HEK293 (cell line): ENCODE measurements at regions not wholly inside any gene's neighbourhood (a gene's known extent, or its start where the extent isn't known, plus 50 kb on each side); places are given as distances from the start of the nearest gene placed in this dataset.

Experiments
- CTCF ChIA-PET: fragments of 350-600 bp; formaldehyde crosslinking; extraction: SDS; loops from one replicate; lab custom pipeline; 2021; ENCODE audit warnings: antibody characterized with exemption; lab: Yijun Ruan, JAX
- POLR2A ChIA-PET: fragments of 300-600 bp; formaldehyde crosslinking; extraction: SDS; loops from one replicate; lab custom pipeline; 2020; ENCODE audit warnings: antibody characterized with exemption, inconsistent platforms; lab: Yijun Ruan, JAX
- H3K27ac ChIP-seq: fragments of 200-500 bp; sonication (Bioruptor generic); 2 replicates; pipeline ENCODE4 v1.5.1; 2014; ENCODE audit warnings: low read depth, low read length, control low read depth, inconsistent platforms; ENCODE audit errors: extremely low read depth
- H3K36me3 ChIP-seq, 2 experiments: fragments of 200-500 bp in 1 of 2; sonication (Bioruptor generic) in 1 of 2; 1 replicate in 1 of 2; 2 replicates in 1 of 2; pipeline ENCODE4 v1.5.1; 2014 to 2017; ENCODE audit warnings: inconsistent platforms in 2 of 2, low read length in 2 of 2; ENCODE audit not compliant: control insufficient read depth in 2 of 2, insufficient read depth in 1 of 2
- H3K4me1 ChIP-seq: fragments of 200-500 bp; sonication (Bioruptor generic); 2 replicates; pipeline ENCODE4 v1.5.1; 2014; ENCODE audit warnings: mild to moderate bottlenecking, low read length, inconsistent platforms; ENCODE audit not compliant: control insufficient read depth, insufficient read depth
- H3K4me3 ChIP-seq: 2 replicates; pipeline ENCODE4 v1.5.1; 2011; ENCODE audit warnings: low read depth, mild to moderate bottlenecking, control low read depth, low read length, moderate library complexity
- H3K9me3 ChIP-seq: fragments of 200-500 bp; sonication (Bioruptor generic); 2 replicates; pipeline ENCODE4 v1.5.1; 2014; ENCODE audit warnings: low read depth, low read length, inconsistent platforms; ENCODE audit not compliant: control insufficient read depth, insufficient read depth
- GLIS1 ChIP-seq: fragments of 450-650 bp; formaldehyde crosslinking; IDR thresholded peaks from 2 replicates; pipeline ENCODE4 v1.5.1; 2016; ENCODE audit warnings: missing biosample characterization, missing genetic modification characterization
- HOXC10 ChIP-seq: sonication (generic); formaldehyde crosslinking; IDR thresholded peaks from 2 replicates; pipeline ENCODE4 v1.8.1; 2023; ENCODE audit warnings: mild to moderate bottlenecking, missing genetic modification reagents
- KLF7 ChIP-seq: fragments of 450-650 bp; formaldehyde crosslinking; IDR thresholded peaks from 2 replicates; pipeline ENCODE4 v1.5.1; 2016; ENCODE audit warnings: missing biosample characterization, missing genetic modification characterization, borderline replicate concordance
- PRDM2 ChIP-seq: fragments of 450-650 bp; formaldehyde crosslinking; IDR thresholded peaks from 2 replicates; pipeline ENCODE4 v1.5.1; 2016; ENCODE audit warnings: missing biosample characterization, missing genetic modification characterization, borderline replicate concordance
- ZBTB8A ChIP-seq: fragments of 450-650 bp; formaldehyde crosslinking; IDR thresholded peaks from 2 replicates; pipeline ENCODE4 v1.5.1; 2016; ENCODE audit warnings: missing biosample characterization, missing genetic modification characterization
- ZIC2 ChIP-seq: fragments of 450-650 bp; formaldehyde crosslinking; IDR thresholded peaks from 2 replicates; pipeline ENCODE4 v1.5.1; 2016; ENCODE audit warnings: missing biosample characterization, missing genetic modification characterization
- ZNF112 ChIP-seq: fragments of 450-650 bp; formaldehyde crosslinking; IDR thresholded peaks from 2 replicates; pipeline ENCODE4 v1.5.0; 2017; ENCODE audit warnings: missing biosample characterization, missing genetic modification characterization
- ZNF16 ChIP-seq: fragments of 450-650 bp; formaldehyde crosslinking; IDR thresholded peaks from 2 replicates; pipeline ENCODE4 v1.5.1; 2016; ENCODE audit warnings: low read depth, missing biosample characterization, missing genetic modification characterization
- ZNF174 ChIP-seq: fragments of 450-650 bp; formaldehyde crosslinking; IDR thresholded peaks from 2 replicates; pipeline ENCODE4 v1.5.0; 2017; ENCODE audit warnings: missing biosample characterization, mild to moderate bottlenecking, missing genetic modification characterization
- ZNF18 ChIP-seq: fragments of 450-650 bp; formaldehyde crosslinking; IDR thresholded peaks from 2 replicates; pipeline ENCODE4 v1.5.1; 2016; ENCODE audit warnings: missing biosample characterization, missing genetic modification characterization
- ZNF184 ChIP-seq: fragments of 450-650 bp; IDR thresholded peaks from 2 replicates; pipeline ENCODE4 v1.5.1; 2018; ENCODE audit warnings: missing biosample characterization, mild to moderate bottlenecking, missing genetic modification characterization
- ZNF2 ChIP-seq: fragments of 450-650 bp; formaldehyde crosslinking; IDR thresholded peaks from 2 replicates; pipeline ENCODE4 v1.5.1; 2016; ENCODE audit warnings: missing biosample characterization, missing genetic modification characterization
- ZNF354C ChIP-seq: fragments of 450-650 bp; formaldehyde crosslinking; IDR thresholded peaks from 2 replicates; pipeline ENCODE4 v1.5.1; 2016; ENCODE audit warnings: missing biosample characterization, missing genetic modification characterization, low read depth, borderline replicate concordance
- ZNF366 ChIP-seq: fragments of 450-650 bp; formaldehyde crosslinking; conservative IDR thresholded peaks from 2 replicates; pipeline ENCODE4 v1.5.1; 2016; ENCODE audit warnings: missing biosample characterization, missing genetic modification characterization
- ZNF394 ChIP-seq: fragments of 450-650 bp; formaldehyde crosslinking; IDR thresholded peaks from 2 replicates; pipeline ENCODE4 v1.5.1; 2016; ENCODE audit warnings: missing biosample characterization, missing genetic modification characterization, mild to moderate bottlenecking, moderate library complexity, borderline replicate concordance
- ZNF426 ChIP-seq: fragments of 450-650 bp; formaldehyde crosslinking; IDR thresholded peaks from 2 replicates; pipeline ENCODE4 v1.5.1; 2017; ENCODE audit warnings: missing biosample characterization, missing genetic modification characterization, mild to moderate bottlenecking, inconsistent platforms, moderate library complexity
- ZNF549 ChIP-seq: fragments of 450-650 bp; IDR thresholded peaks from 2 replicates; pipeline ENCODE4 v1.5.1; 2018; ENCODE audit warnings: missing biosample characterization, missing genetic modification characterization, mild to moderate bottlenecking, inconsistent platforms, moderate library complexity
- ZNF555 ChIP-seq: fragments of 450-650 bp; formaldehyde crosslinking; conservative IDR thresholded peaks from 2 replicates; pipeline ENCODE4 v1.5.1; 2017; ENCODE audit warnings: missing biosample characterization, mild to moderate bottlenecking, missing genetic modification characterization, inconsistent platforms
- ZNF596 ChIP-seq: fragments of 450-650 bp; IDR thresholded peaks from 2 replicates; pipeline ENCODE4 v1.5.0; 2018; ENCODE audit warnings: missing biosample characterization, mild to moderate bottlenecking, missing genetic modification characterization, moderate library complexity

- no peak for TF ChIP-seq ZNF354C (tag by site-specific recombination)
- no peak for TF ChIP-seq ZBTB8A (tag by site-specific recombination)
- no peak for TF ChIP-seq ZNF112 (tag by site-specific recombination)
- no peak for TF ChIP-seq ZNF16 (tag by site-specific recombination)
These were observed 66.0 kb upstream of the CXCL14 start (continued) for GRCh38 chr5:135644816-135645215.

GRCh38 chr5:135643881-135644766, 65.3 kb upstream of the CXCL14 start:
- ChIA-PET POLR2A (no interaction called here), CTCF (interaction anchor here (0.5 to 0.7 kb wide), 2 partner anchors 83 to 324 kb away, joined by 3 read pairs; no protein-coding TSS in a partner anchor)

GRCh38 chr5:135642934-135643333, 64.1 kb upstream of the CXCL14 start:
- POLR2A ChIA-PET: no interaction called here
- no peak overlapping the region for H3K4me3 ChIP-seq
- no peaks in the 10 kb centered on the region for H3K9me3 ChIP-seq
- H3K36me3 ChIP-seq: no peaks in the 10 kb centered on the region
- H3K4me1 ChIP-seq: peaks cover 5% of the 10 kb centered on the region; the same call in 1 of the 2 replicates
- H3K27ac ChIP-seq: no peak overlapping the region
- CTCF ChIA-PET: no interaction called here
- TF ChIP-seq ZNF366 (no peak), ZNF596 (tag by site-specific recombination) (no peak), ZNF174 (tag by site-specific recombination) (no peak), ZNF549 (tag by site-specific recombination) (no peak), ZNF426 (no peak), HOXC10 (no peak), GLIS1 (tag by site-specific recombination) (no peak), ZNF555 (tag by site-specific recombination) (no peak), ZNF2 (tag by site-specific recombination) (no peak), ZNF18 (tag by site-specific recombination) (no peak)

More at GRCh38 chr5:135643881-135644766, 65.3 kb upstream of the CXCL14 start:
- peaks cover 5% of the 10 kb centered on the region; the same call in 1 of the 2 replicates for H3K4me1 ChIP-seq
- no peaks in the 10 kb centered on the region for H3K9me3 ChIP-seq
- TF ChIP-seq ZIC2 (tag by site-specific recombination): no peak
- no peak for TF ChIP-seq KLF7 (tag by site-specific recombination)
- no peak for TF ChIP-seq PRDM2 (tag by site-specific recombination)
- no peak for TF ChIP-seq ZNF184 (tag by site-specific recombination)
- TF ChIP-seq ZNF394 (tag by site-specific recombination): no peak
- H3K36me3 ChIP-seq: no peaks in the 10 kb centered on the region
- no peak overlapping the region for H3K4me3 ChIP-seq
- H3K27ac ChIP-seq: no peak overlapping the region
